HL-60/S4 (cell line): ENCODE measurements at regions not wholly inside any gene's neighbourhood (a gene's known extent, or its start where the extent isn't known, plus 50 kb on each side); places are given as distances from the start of the nearest gene placed in this dataset.

Experiments
- in situ Hi-C: fragments of 300-500 bp; cut with MboI; formaldehyde crosslinking; loops from 2 replicates; pipeline ENCODE4 v1.14.3; 2022; ENCODE audit warnings: low sequenced_read_pairs

GRCh38 chr7:32228601-32229000 is 158.4 kb upstream of the PDE1C start:
- in situ Hi-C loops: no loop called here

GRCh38 chr7:32227746-32228145 is 157.5 kb upstream of the PDE1C start:
- in situ Hi-C loops: no loop called here

- in situ Hi-C loops: no loop called here
These were observed 154.1 kb upstream of the PDE1C start for GRCh38 chr7:32224276-32224675.

GRCh38 chr7:32223721-32224120 is 153.5 kb upstream of the PDE1C start:
- in situ Hi-C loops: no loop called here

- in situ Hi-C loops: no loop called here
These were observed 153.0 kb upstream of the PDE1C start for GRCh38 chr7:32223071-32223650.

- in situ Hi-C loops: no loop called here
These were observed 152.2 kb upstream of the PDE1C start for GRCh38 chr7:32222251-32222900.

GRCh38 chr7:32221736-32222135 is 151.5 kb upstream of the PDE1C start:
- in situ Hi-C loops: no loop called here

GRCh38 chr7:32221056-32221455 is 150.8 kb upstream of the PDE1C start:
- in situ Hi-C loops: no loop called here

- in situ Hi-C loops: loop anchor here (10.0 kb wide), 2 partner anchors 125 to 265 kb away; no protein-coding TSS in a partner anchor
These were observed 149.6 kb upstream of the PDE1C start for GRCh38 chr7:32219831-32220230.

GRCh38 chr7:32219416-32219815 is 149.2 kb upstream of the PDE1C start:
- in situ Hi-C loops: loop anchor here (10.0 kb wide), 2 partner anchors 125 to 265 kb away; no protein-coding TSS in a partner anchor

GRCh38 chr7:32218741-32219288 is 148.6 kb upstream of the PDE1C start:
- in situ Hi-C loops: loop anchor here (10.0 kb wide), 2 partner anchors 126 to 266 kb away; no protein-coding TSS in a partner anchor

GRCh38 chr7:32218154-32218467 is 147.9 kb upstream of the PDE1C start:
- in situ Hi-C loops: loop anchor here (10.0 kb wide), 2 partner anchors 127 to 267 kb away; no protein-coding TSS in a partner anchor

- in situ Hi-C loops: loop anchor here (10.0 kb wide), 2 partner anchors 127 to 267 kb away; no protein-coding TSS in a partner anchor
These were observed 147.3 kb upstream of the PDE1C start for GRCh38 chr7:32217341-32218153.

GRCh38 chr7:32216759-32217158 is 146.6 kb upstream of the PDE1C start:
- in situ Hi-C loops: loop anchor here (10.0 kb wide), 2 partner anchors 128 to 268 kb away; no protein-coding TSS in a partner anchor

- in situ Hi-C loops: loop anchor here (10.0 kb wide), 2 partner anchors 129 to 269 kb away; no protein-coding TSS in a partner anchor
These were observed 145.5 kb upstream of the PDE1C start for GRCh38 chr7:32215697-32216096.

GRCh38 chr7:32214913-32215312 is 144.7 kb upstream of the PDE1C start:
- in situ Hi-C loops: loop anchor here (10.0 kb wide), 2 partner anchors 130 to 270 kb away; no protein-coding TSS in a partner anchor

- in situ Hi-C loops: loop anchor here (10.0 kb wide), 2 partner anchors 132 to 272 kb away; no protein-coding TSS in a partner anchor
These were observed 142.1 kb upstream of the PDE1C start for GRCh38 chr7:32212321-32212720.

- in situ Hi-C loops: loop anchor here (10.0 kb wide), 1 partner anchor 462 kb away; no protein-coding TSS in a partner anchor
These were observed 136.8 kb upstream of the PDE1C start for GRCh38 chr7:32206987-32207386.

GRCh38 chr7:32206488-32206887 is 136.3 kb upstream of the PDE1C start:
- in situ Hi-C loops: loop anchor here (10.0 kb wide), 1 partner anchor 462 kb away; no protein-coding TSS in a partner anchor

- in situ Hi-C loops: loop anchor here (10.0 kb wide), 1 partner anchor 461 kb away; no protein-coding TSS in a partner anchor
These were observed 135.2 kb upstream of the PDE1C start for GRCh38 chr7:32205298-32205824.
